ENCODE measurements at regions not wholly inside any gene's neighbourhood (a gene's known extent, or its start where the extent isn't known, plus 50 kb on each side); places are given as distances from the start of the nearest gene placed in this dataset.
"Not testable (repeated sequence)": the region's sequence is repeated elsewhere in the genome, so short reads cannot be mapped to it uniquely, and the experiment has no call there.

- Mint-ChIP-seq H3K27me3 (peaks cover 14% of the 10 kb centered on the region), H3K4me1 (no peaks in the 10 kb centered on the region), H3K36me3 (no peaks in the 10 kb centered on the region), H3K4me3 (no peak overlapping the region), H3K27ac (no peak overlapping the region), H3K9me3 (peaks cover 0 to 8% (median 0%) of the 10 kb centered on the region in 7 donors)
- Histone ChIP-seq H3K4me1 (ENCODE audit: control insufficient read depth, insufficient read depth, low read length, poor library complexity, severe bottlenecking) (no peaks in the 10 kb centered on the region), H3K4me3 (ENCODE audit: low read depth, low read length) (no peak overlapping the region), H3K27me3 (ENCODE audit: control insufficient read depth, insufficient read depth, low read length) (no peaks in the 10 kb centered on the region), H3K9me3 (ENCODE audit: control insufficient read depth in 2 of 2, low read length in 2 of 2) (no peaks in the 10 kb centered on the region), H3K36me3 (ENCODE audit: control insufficient read depth, insufficient read depth, low read length) (no peaks in the 10 kb centered on the region), H3K27ac (ENCODE audit: insufficient read depth, low read length, poor library complexity, severe bottlenecking) (no peak overlapping the region)
- ATAC-seq (ENCODE audit: low read depth in 2 of 2) (no peak), DNase-seq (no peak)
Observed at GRCh38 chr9:134526584-134527477, 114.8 kb upstream of the COL5A1 start.

GRCh38 chr9:134530724-134531123 lies 110.9 kb upstream of the COL5A1 start:
- no peaks in the 10 kb centered on the region for H3K4me1 ChIP-seq (ENCODE audit: control insufficient read depth, insufficient read depth, low read length, poor library complexity, severe bottlenecking)
- no peak overlapping the region for H3K27ac Mint-ChIP-seq
- no peak for ATAC-seq (ENCODE audit: low read depth in 2 of 2)
- no peak for DNase-seq
- no peaks in the 10 kb centered on the region for H3K4me1 Mint-ChIP-seq
- peaks cover 14% of the 10 kb centered on the region for H3K27me3 Mint-ChIP-seq
- H3K4me3 Mint-ChIP-seq: no peak overlapping the region
- peaks cover 0 to 8% (median 0%) of the 10 kb centered on the region in 7 donors for H3K9me3 Mint-ChIP-seq
- H3K27ac ChIP-seq (ENCODE audit: insufficient read depth, low read length, poor library complexity, severe bottlenecking): no peak overlapping the region
- H3K4me3 ChIP-seq (ENCODE audit: low read depth, low read length): no peak overlapping the region
- H3K27me3 ChIP-seq (ENCODE audit: control insufficient read depth, insufficient read depth, low read length): no peaks in the 10 kb centered on the region
- no peaks in the 10 kb centered on the region for H3K36me3 Mint-ChIP-seq
- no peaks in the 10 kb centered on the region for H3K36me3 ChIP-seq (ENCODE audit: control insufficient read depth, insufficient read depth, low read length)
- H3K9me3 ChIP-seq (ENCODE audit: control insufficient read depth in 2 of 2, low read length in 2 of 2): no peaks in the 10 kb centered on the region

- no peak overlapping the region for H3K27ac ChIP-seq (ENCODE audit: insufficient read depth, low read length, poor library complexity, severe bottlenecking)
- peaks cover 14% of the 10 kb centered on the region for H3K27me3 Mint-ChIP-seq
- H3K27me3 ChIP-seq (ENCODE audit: control insufficient read depth, insufficient read depth, low read length): no peaks in the 10 kb centered on the region
- H3K27ac Mint-ChIP-seq: no peak overlapping the region
- H3K4me3 ChIP-seq (ENCODE audit: low read depth, low read length): no peak overlapping the region
- H3K36me3 ChIP-seq (ENCODE audit: control insufficient read depth, insufficient read depth, low read length): no peaks in the 10 kb centered on the region
- no peak for ATAC-seq (ENCODE audit: low read depth in 2 of 2)
- H3K36me3 Mint-ChIP-seq: no peaks in the 10 kb centered on the region
- no peaks in the 10 kb centered on the region for H3K4me1 ChIP-seq (ENCODE audit: control insufficient read depth, insufficient read depth, low read length, poor library complexity, severe bottlenecking)
- no peaks in the 10 kb centered on the region for H3K4me1 Mint-ChIP-seq
- peaks cover 0 to 8% (median 0%) of the 10 kb centered on the region in 7 donors for H3K9me3 Mint-ChIP-seq
- no peak for DNase-seq
- no peaks in the 10 kb centered on the region for H3K9me3 ChIP-seq (ENCODE audit: control insufficient read depth in 2 of 2, low read length in 2 of 2)
- no peak overlapping the region for H3K4me3 Mint-ChIP-seq
Observed at GRCh38 chr9:134531220-134531970, 110.2 kb upstream of the COL5A1 start.

GRCh38 chr9:134532084-134532483 lies 109.5 kb upstream of the COL5A1 start:
- Mint-ChIP-seq H3K4me3 (no peak overlapping the region), H3K9me3 (peaks cover 0 to 8% (median 0%) of the 10 kb centered on the region in 7 donors), H3K27ac (no peak overlapping the region), H3K4me1 (no peaks in the 10 kb centered on the region), H3K36me3 (no peaks in the 10 kb centered on the region), H3K27me3 (peaks cover 8% of the 10 kb centered on the region)
- DNase-seq: no peak
- Histone ChIP-seq H3K36me3 (ENCODE audit: control insufficient read depth, insufficient read depth, low read length) (no peaks in the 10 kb centered on the region), H3K4me3 (ENCODE audit: low read depth, low read length) (no peak overlapping the region), H3K27me3 (ENCODE audit: control insufficient read depth, insufficient read depth, low read length) (no peaks in the 10 kb centered on the region), H3K27ac (ENCODE audit: insufficient read depth, low read length, poor library complexity, severe bottlenecking) (no peak overlapping the region), H3K9me3 (ENCODE audit: control insufficient read depth in 2 of 2, low read length in 2 of 2) (no peaks in the 10 kb centered on the region), H3K4me1 (ENCODE audit: control insufficient read depth, insufficient read depth, low read length, poor library complexity, severe bottlenecking) (no peaks in the 10 kb centered on the region)
- ATAC-seq (ENCODE audit: low read depth in 2 of 2): no peak

GRCh38 chr9:134532661-134533060 lies 108.9 kb upstream of the COL5A1 start:
- not testable (repeated sequence) for H3K4me3 Mint-ChIP-seq; H3K9me3 ChIP-seq (ENCODE audit: control insufficient read depth in 2 of 2, low read length in 2 of 2); DNase-seq; ATAC-seq (ENCODE audit: low read depth in 2 of 2); H3K27ac Mint-ChIP-seq; H3K36me3 Mint-ChIP-seq; H3K27me3 ChIP-seq (ENCODE audit: control insufficient read depth, insufficient read depth, low read length); H3K27ac ChIP-seq (ENCODE audit: insufficient read depth, low read length, poor library complexity, severe bottlenecking); H3K9me3 Mint-ChIP-seq; H3K4me1 Mint-ChIP-seq; H3K27me3 Mint-ChIP-seq; H3K4me3 ChIP-seq (ENCODE audit: low read depth, low read length); H3K4me1 ChIP-seq (ENCODE audit: control insufficient read depth, insufficient read depth, low read length, poor library complexity, severe bottlenecking); H3K36me3 ChIP-seq (ENCODE audit: control insufficient read depth, insufficient read depth, low read length)

GRCh38 chr9:134533850-134534588 lies 107.6 kb upstream of the COL5A1 start:
- Histone ChIP-seq H3K9me3 (ENCODE audit: control insufficient read depth in 2 of 2, low read length in 2 of 2) (no peaks in the 10 kb centered on the region), H3K4me3 (ENCODE audit: low read depth, low read length) (no peak overlapping the region), H3K4me1 (ENCODE audit: control insufficient read depth, insufficient read depth, low read length, poor library complexity, severe bottlenecking) (no peaks in the 10 kb centered on the region), H3K27ac (ENCODE audit: insufficient read depth, low read length, poor library complexity, severe bottlenecking) (no peak overlapping the region), H3K27me3 (ENCODE audit: control insufficient read depth, insufficient read depth, low read length) (no peaks in the 10 kb centered on the region), H3K36me3 (ENCODE audit: control insufficient read depth, insufficient read depth, low read length) (no peaks in the 10 kb centered on the region)
- Mint-ChIP-seq H3K4me3 (no peak overlapping the region), H3K9me3 (peaks cover 0 to 8% (median 0%) of the 10 kb centered on the region in 7 donors), H3K27me3 (peaks cover 7% of the 10 kb centered on the region), H3K27ac (no peak overlapping the region), H3K4me1 (no peaks in the 10 kb centered on the region), H3K36me3 (no peaks in the 10 kb centered on the region)
- ATAC-seq (ENCODE audit: low read depth in 2 of 2): no peak
- DNase-seq: no peak

GRCh38 chr9:134534661-134535080 lies 106.9 kb upstream of the COL5A1 start:
- Mint-ChIP-seq H3K4me1 (no peaks in the 10 kb centered on the region), H3K36me3 (no peaks in the 10 kb centered on the region), H3K9me3 (peaks cover 0 to 5% (median 0%) of the 10 kb centered on the region in 7 donors), H3K27me3 (peaks cover 7% of the 10 kb centered on the region), H3K4me3 (no peak overlapping the region), H3K27ac (no peak overlapping the region)
- Histone ChIP-seq H3K4me3 (ENCODE audit: low read depth, low read length) (no peak overlapping the region), H3K27ac (ENCODE audit: insufficient read depth, low read length, poor library complexity, severe bottlenecking) (no peak overlapping the region), H3K36me3 (ENCODE audit: control insufficient read depth, insufficient read depth, low read length) (no peaks in the 10 kb centered on the region), H3K27me3 (ENCODE audit: control insufficient read depth, insufficient read depth, low read length) (no peaks in the 10 kb centered on the region), H3K9me3 (ENCODE audit: control insufficient read depth in 2 of 2, low read length in 2 of 2) (no peaks in the 10 kb centered on the region), H3K4me1 (ENCODE audit: control insufficient read depth, insufficient read depth, low read length, poor library complexity, severe bottlenecking) (no peaks in the 10 kb centered on the region)
- ATAC-seq (ENCODE audit: low read depth in 2 of 2): no peak
- DNase-seq: no peak

Data from CD4-positive, CD25-positive, alpha-beta regulatory T cell (primary cell).